ENCODE measurements at regions not wholly inside any gene's neighbourhood (a gene's known extent, or its start where the extent isn't known, plus 50 kb on each side); places are given as distances from the start of the nearest gene placed in this dataset.

DNA sequence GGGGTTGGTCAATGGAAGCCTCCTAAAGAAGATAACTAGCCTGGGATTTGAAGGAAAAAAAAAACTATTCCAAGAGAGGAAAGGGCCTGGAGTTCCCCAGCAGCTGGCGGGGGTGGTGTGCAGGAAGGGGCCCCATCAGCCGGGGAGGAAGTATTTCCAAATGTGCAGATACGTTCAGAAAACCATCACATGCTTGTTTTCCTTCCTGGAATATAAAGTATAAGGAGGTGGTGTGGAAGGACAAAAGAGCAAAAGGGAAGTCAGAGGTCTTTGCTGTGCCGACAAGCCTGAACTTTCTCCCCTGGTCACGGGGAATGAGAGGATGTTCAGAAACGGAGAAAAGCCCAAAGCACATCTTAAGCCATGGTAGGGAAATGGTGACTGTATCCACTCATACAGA lies 72.0 kb upstream of the BACE2 start:
- FAIRE-seq (no peak), DNase-seq (peak in 2 of 5 donors; percentile 20 to 41)
- peaks cover 0 to 4% (median 0%) of the 10 kb centered on the region in 3 donors for H3K9me3 ChIP-seq (ENCODE audit: control insufficient read depth in 2 of 3, insufficient read depth in 1 of 3, low read length in 3 of 3)
- intact Hi-C loops (cut with DNase I), result no loop called here
- H3K4me1 ChIP-seq (ENCODE audit: control insufficient read depth in 2 of 3, insufficient read depth in 2 of 3, low read depth in 1 of 3, low read length in 3 of 3), result no peaks in the 10 kb centered on the region
- H3K4me3 ChIP-seq (ENCODE audit: low read length in 3 of 3), result no peak overlapping the region
- H3K27ac ChIP-seq (ENCODE audit: low read depth in 2 of 2, low read length in 2 of 2), result no peak overlapping the region
- TF ChIP-seq, protein P1, sequence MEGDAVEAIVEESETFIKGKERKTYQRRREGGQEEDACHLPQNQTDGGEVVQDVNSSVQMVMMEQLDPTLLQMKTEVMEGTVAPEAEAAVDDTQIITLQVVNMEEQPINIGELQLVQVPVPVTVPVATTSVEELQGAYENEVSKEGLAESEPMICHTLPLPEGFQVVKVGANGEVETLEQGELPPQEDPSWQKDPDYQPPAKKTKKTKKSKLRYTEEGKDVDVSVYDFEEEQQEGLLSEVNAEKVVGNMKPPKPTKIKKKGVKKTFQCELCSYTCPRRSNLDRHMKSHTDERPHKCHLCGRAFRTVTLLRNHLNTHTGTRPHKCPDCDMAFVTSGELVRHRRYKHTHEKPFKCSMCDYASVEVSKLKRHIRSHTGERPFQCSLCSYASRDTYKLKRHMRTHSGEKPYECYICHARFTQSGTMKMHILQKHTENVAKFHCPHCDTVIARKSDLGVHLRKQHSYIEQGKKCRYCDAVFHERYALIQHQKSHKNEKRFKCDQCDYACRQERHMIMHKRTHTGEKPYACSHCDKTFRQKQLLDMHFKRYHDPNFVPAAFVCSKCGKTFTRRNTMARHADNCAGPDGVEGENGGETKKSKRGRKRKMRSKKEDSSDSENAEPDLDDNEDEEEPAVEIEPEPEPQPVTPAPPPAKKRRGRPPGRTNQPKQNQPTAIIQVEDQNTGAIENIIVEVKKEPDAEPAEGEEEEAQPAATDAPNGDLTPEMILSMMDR (IDR thresholded peaks at IDR 0.05; ENCODE audit: borderline replicate concordance, extremely low read depth, insufficient read depth), result no peak
- H3K9ac ChIP-seq (ENCODE audit: low read length in 3 of 3), result no peak overlapping the region
- no peaks in the 10 kb centered on the region for H3K27me3 ChIP-seq (ENCODE audit: control insufficient read depth, insufficient read depth, low read length)
- H3K36me3 ChIP-seq (ENCODE audit: control insufficient read depth in 2 of 3, insufficient read depth in 3 of 3, low read length in 3 of 3), result no peaks in the 10 kb centered on the region

DNA sequence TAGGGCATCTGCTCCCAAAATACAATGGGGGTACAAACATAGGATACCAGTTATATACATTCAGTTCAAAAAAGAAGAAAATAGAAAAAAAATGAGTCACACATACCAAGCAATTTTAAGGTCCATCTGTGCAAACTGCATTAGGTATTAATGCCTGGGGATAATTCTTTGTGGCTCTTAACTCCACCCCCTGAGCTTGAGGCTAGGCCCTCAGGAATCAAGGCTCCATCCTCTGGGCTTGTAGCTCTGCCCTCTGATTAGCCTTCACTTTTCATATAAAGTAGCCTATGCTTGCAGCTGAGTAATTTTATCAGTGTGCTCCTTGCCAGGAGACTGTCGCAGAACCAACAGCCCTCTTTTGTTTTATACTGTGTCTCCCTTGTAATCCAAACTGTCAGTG lies 69.9 kb upstream of the BACE2 start:
- H3K9me3 ChIP-seq (ENCODE audit: control insufficient read depth in 2 of 3, insufficient read depth in 1 of 3, low read length in 3 of 3), result peaks cover 0 to 4% (median 0%) of the 10 kb centered on the region in 3 donors
- H3K4me3 ChIP-seq (ENCODE audit: low read length in 3 of 3), result no peak overlapping the region
- H3K27me3 ChIP-seq (ENCODE audit: control insufficient read depth, insufficient read depth, low read length), result no peaks in the 10 kb centered on the region
- DNase-seq, result no peak
- intact Hi-C loops (cut with DNase I), result no loop called here
- no peak overlapping the region for H3K27ac ChIP-seq (ENCODE audit: low read depth in 2 of 2, low read length in 2 of 2)
- TF ChIP-seq, protein P1 (IDR thresholded peaks at IDR 0.05; ENCODE audit: borderline replicate concordance, extremely low read depth, insufficient read depth), result no peak
- no peaks in the 10 kb centered on the region for H3K36me3 ChIP-seq (ENCODE audit: control insufficient read depth in 2 of 3, insufficient read depth in 3 of 3, low read length in 3 of 3)
- H3K9ac ChIP-seq (ENCODE audit: low read length in 3 of 3), result no peak overlapping the region
- H3K4me1 ChIP-seq (ENCODE audit: control insufficient read depth in 2 of 3, insufficient read depth in 2 of 3, low read depth in 1 of 3, low read length in 3 of 3), result no peaks in the 10 kb centered on the region
- FAIRE-seq, result no peak

DNA sequence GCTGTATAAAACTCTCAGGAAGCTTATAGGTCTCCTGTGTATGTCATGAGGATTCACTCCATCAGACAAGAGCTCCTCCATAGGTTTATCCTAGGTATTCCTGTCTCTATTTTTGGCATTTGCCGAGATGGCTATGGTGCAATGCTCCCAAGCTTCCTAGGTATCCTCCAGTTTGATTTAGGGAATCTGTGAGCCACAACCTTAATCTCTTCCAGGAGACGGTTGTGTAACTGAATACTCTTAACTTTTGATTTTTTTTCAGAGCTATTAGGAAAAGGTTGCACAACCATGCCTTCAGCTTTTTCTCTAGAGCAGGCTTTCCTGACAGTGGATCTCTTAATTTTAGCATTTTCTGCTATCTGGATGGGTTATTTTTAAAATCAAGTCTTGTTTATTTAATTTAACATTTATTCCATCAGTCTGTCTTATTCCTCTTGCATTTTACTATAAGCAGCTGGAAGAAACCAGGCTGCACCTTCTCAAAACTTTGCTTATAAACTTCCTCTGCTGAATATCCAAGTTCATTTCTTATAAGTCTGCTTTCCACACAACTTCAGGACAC lies 69.4 kb upstream of the BACE2 start:
- peak in 1 of 5 donors; percentile 1 for DNase-seq
- FAIRE-seq, result no peak
- H3K27me3 ChIP-seq (ENCODE audit: control insufficient read depth, insufficient read depth, low read length), result no peaks in the 10 kb centered on the region
- H3K4me1 ChIP-seq (ENCODE audit: control insufficient read depth in 2 of 3, insufficient read depth in 2 of 3, low read depth in 1 of 3, low read length in 3 of 3), result no peaks in the 10 kb centered on the region
- H3K9me3 ChIP-seq (ENCODE audit: control insufficient read depth in 2 of 3, insufficient read depth in 1 of 3, low read length in 3 of 3), result peaks cover 0 to 4% (median 0%) of the 10 kb centered on the region in 3 donors
- H3K27ac ChIP-seq (ENCODE audit: low read depth in 2 of 2, low read length in 2 of 2), result no peak overlapping the region
- TF ChIP-seq, protein P1 (IDR thresholded peaks at IDR 0.05; ENCODE audit: borderline replicate concordance, extremely low read depth, insufficient read depth), result no peak
- intact Hi-C loops (cut with DNase I), result no loop called here
- no peak overlapping the region for H3K4me3 ChIP-seq (ENCODE audit: low read length in 3 of 3)
- H3K9ac ChIP-seq (ENCODE audit: low read length in 3 of 3), result no peak overlapping the region
- H3K36me3 ChIP-seq (ENCODE audit: control insufficient read depth in 2 of 3, insufficient read depth in 3 of 3, low read length in 3 of 3), result no peaks in the 10 kb centered on the region
